Naive B cell (primary cell): ENCODE measurements at regions not wholly inside any gene's neighbourhood (a gene's known extent, or its start where the extent isn't known, plus 50 kb on each side); places are given as distances from the start of the nearest gene placed in this dataset.

Experiments
- ATAC-seq, 2 donors: fragments of 150-1000 bp; cut with Tn5 transposase; 2 replicates each; pipeline ENCODE4 v1.10.0; 2021; ENCODE audit warnings: low read depth in 2 of 2, mild to moderate bottlenecking in 2 of 2, moderate library complexity in 2 of 2
- DNase-seq: peaks from one replicate; pipeline ENCODE4 v3.0.0; 2022
- H3K27ac Mint-ChIP-seq, 6 donors: one replicate each; pipeline ENCODE4 v1.8.0; 2020 to 2022; ENCODE audit warnings: mild to moderate bottlenecking in 6 of 6, mixed read lengths in 6 of 6, moderate library complexity in 5 of 6, inconsistent platforms in 2 of 6
- H3K27me3 Mint-ChIP-seq, 3 donors: one replicate each; pipeline ENCODE4 v1.8.0; 2021 to 2022; ENCODE audit warnings: mixed read lengths in 3 of 3, mild to moderate bottlenecking in 1 of 3
- H3K36me3 Mint-ChIP-seq, 2 donors: one replicate each; pipeline ENCODE4 v1.8.0; 2020 to 2022; ENCODE audit warnings: mixed read lengths in 2 of 2, inconsistent platforms in 1 of 2, mild to moderate bottlenecking in 1 of 2
- H3K4me1 Mint-ChIP-seq, 3 donors: one replicate each; pipeline ENCODE4 v1.8.0; 2020 to 2022; ENCODE audit warnings: mixed read lengths in 3 of 3, inconsistent platforms in 1 of 3, mild to moderate bottlenecking in 1 of 3, moderate library complexity in 1 of 3
- H3K4me3 Mint-ChIP-seq, 8 donors: one replicate each; pipeline ENCODE4 v1.8.0; 2020 to 2022; ENCODE audit warnings: mild to moderate bottlenecking in 8 of 8, mixed read lengths in 8 of 8, moderate library complexity in 8 of 8, inconsistent platforms in 2 of 8
- H3K9me3 Mint-ChIP-seq, 7 donors: one replicate each; pipeline ENCODE4 v1.8.0; 2020 to 2022; ENCODE audit warnings: mixed read lengths in 7 of 7, mild to moderate bottlenecking in 5 of 7, inconsistent platforms in 2 of 7, moderate library complexity in 1 of 7

DNA sequence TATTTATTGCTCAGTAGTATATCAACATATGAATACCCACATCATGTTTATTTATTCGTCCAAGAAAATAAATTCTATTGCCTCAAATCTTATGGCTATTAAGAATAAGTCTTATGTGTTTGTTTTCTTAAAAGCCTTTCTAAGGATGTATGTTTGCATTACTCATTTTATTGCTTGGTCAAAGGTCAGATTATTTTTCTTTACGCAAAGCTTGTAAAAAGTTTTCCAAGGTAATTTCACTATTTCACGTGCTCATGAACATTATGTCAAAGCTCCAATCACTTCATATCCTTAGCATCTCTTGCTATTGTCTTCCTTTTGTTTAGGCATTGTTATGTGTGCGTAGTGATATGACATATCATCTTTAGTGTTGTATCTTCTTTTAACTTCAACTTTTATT lies 258.5 kb upstream of the FSTL5 start:
- peaks cover 0 to 7% (median 0%) of the 10 kb centered on the region in 7 donors for H3K9me3 Mint-ChIP-seq
- H3K27me3 Mint-ChIP-seq: no peaks in the 10 kb centered on the region
- H3K27ac Mint-ChIP-seq: no peak overlapping the region
- no peak for DNase-seq
- H3K36me3 Mint-ChIP-seq: no peaks in the 10 kb centered on the region
- H3K4me1 Mint-ChIP-seq: no peaks in the 10 kb centered on the region
- ATAC-seq: no peak
- no peak overlapping the region for H3K4me3 Mint-ChIP-seq

DNA sequence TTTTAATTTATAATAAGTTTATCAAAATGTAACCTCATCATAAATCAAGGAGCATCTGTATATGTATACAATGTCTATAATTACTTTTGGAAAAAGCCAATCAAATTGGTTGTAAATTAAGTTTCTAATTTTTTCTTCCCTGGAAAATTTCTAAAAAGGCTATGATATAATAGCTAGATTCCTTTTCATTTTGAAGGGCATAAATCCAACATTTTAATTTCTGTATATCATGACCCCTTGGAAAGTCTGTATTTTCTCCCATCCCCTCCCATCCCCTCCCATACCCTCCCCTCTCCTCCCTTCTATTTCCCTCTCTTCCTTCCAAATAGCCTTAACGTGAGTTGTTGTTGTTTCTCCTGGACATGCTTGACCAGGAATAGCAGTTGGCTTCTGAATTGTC lies 247.1 kb upstream of the FSTL5 start:
- Mint-ChIP-seq H3K4me3 (no peak overlapping the region), H3K9me3 (peaks cover 0 to 16% (median 4%) of the 10 kb centered on the region in 7 donors), H3K27ac (no peak overlapping the region), H3K27me3 (no peaks in the 10 kb centered on the region), H3K4me1 (no peaks in the 10 kb centered on the region), H3K36me3 (no peaks in the 10 kb centered on the region)
- DNase-seq: no peak
- ATAC-seq: no peak

DNA sequence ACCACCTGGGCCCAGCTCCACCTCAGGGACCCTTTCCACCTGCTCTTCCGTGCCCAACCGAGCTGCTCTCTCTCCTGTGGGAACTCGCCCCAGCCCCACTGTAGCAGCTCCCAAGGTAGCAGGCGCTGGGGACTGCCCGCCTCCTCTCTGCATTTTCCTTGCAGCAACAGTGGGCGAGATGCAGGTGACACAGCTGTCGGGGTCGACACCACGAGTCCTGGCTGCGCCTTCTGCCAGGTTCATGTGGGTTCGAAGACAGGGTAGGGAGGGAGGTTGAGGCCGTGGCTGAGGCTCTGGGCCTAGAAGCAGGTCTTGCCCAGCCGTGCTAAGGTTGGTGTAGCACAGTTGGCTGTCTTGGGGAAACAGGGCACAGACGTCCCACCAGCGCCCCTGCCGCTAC lies 245.2 kb upstream of the FSTL5 start:
- DNase-seq (no peak), ATAC-seq (no peak)
- Mint-ChIP-seq H3K4me3 (peak overlapping the region in 1 of 8 donors; percentile 64), H3K9me3 (peaks cover 0 to 16% (median 4%) of the 10 kb centered on the region in 7 donors), H3K27me3 (no peaks in the 10 kb centered on the region), H3K36me3 (no peaks in the 10 kb centered on the region), H3K27ac (no peak overlapping the region), H3K4me1 (no peaks in the 10 kb centered on the region)

DNA sequence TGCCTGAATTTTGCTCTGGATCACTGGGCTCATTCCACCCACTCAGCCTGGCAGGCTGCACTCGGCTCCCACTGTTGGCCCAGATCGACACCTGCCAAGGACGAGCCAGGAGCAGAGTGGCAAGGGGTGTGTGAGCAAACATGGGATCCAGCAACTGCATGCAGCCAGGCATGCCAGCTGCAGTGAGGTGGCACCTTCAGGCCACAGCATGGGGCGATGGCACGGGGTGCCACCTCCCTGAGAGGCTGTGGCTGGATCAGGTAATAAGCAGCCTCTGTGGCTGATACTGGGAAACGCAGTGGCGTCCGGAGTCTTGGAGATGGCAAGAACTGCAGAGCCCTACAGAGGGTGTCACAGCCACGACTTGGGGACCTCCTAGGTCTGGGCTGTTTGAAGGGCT lies 244.5 kb upstream of the FSTL5 start:
- Mint-ChIP-seq H3K4me1 (no peaks in the 10 kb centered on the region), H3K27me3 (no peaks in the 10 kb centered on the region), H3K9me3 (peaks cover 0 to 16% (median 4%) of the 10 kb centered on the region in 7 donors), H3K4me3 (no peak overlapping the region), H3K36me3 (no peaks in the 10 kb centered on the region), H3K27ac (no peak overlapping the region)
- ATAC-seq (no peak), DNase-seq (no peak)

DNA sequence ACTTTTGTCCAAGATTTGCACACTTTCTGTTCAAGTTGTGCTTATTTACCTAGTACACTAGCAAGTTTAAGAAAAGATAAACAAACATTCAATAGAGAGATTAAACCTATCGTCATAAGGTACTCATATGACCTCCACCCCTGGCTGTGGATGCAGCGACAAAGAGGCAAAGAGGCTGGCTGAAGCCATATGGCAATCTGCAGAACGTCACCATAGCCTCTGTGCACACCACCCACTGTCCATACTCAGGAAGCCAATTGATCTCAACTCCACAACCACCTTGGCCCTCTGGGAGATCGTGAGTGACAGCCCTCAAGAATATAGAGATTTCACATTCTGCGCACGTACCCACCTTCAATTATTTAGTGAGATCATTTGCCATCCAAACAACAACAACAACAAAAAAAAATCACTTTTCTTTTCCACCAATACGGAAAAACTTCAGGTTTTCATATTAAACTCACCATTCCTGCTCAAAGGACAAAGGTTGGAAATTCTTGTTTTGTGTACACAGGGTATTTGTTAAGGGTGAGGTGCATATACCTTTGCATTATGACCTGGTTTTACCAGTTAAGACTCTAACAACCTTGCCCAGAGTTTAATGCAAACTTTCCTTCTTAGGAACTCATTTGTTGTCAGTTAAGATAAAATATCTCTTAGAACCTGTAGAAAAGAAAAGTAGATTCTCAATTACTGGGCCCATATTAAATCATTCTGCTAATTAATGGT lies 243.0 kb upstream of the FSTL5 start:
- Mint-ChIP-seq H3K4me3 (no peak overlapping the region), H3K9me3 (peaks cover 0 to 9% (median 4%) of the 10 kb centered on the region in 7 donors), H3K4me1 (no peaks in the 10 kb centered on the region), H3K27ac (no peak overlapping the region), H3K27me3 (no peaks in the 10 kb centered on the region), H3K36me3 (no peaks in the 10 kb centered on the region)
- ATAC-seq (no peak), DNase-seq (no peak)

DNA sequence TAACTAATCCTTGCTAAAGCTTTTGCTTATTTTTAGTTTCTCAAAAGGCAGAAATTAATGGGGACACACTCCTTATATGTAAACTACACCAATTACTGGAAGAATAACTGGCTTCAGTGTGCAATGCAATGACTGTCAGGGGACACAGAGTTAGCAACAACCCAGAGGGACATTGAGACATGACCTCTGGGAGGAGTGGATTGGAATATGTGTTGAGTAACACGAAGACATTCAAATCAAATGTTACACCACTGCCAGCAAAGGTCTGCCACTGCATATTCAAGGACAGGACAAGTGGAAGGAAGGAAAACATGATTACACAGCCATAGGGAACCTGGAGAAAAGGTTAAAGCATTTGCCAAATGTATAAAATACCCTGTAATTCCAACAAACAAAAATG lies 240.1 kb upstream of the FSTL5 start:
- Mint-ChIP-seq H3K27ac (no peak overlapping the region), H3K4me1 (no peaks in the 10 kb centered on the region)
- ATAC-seq: no peak

DNA sequence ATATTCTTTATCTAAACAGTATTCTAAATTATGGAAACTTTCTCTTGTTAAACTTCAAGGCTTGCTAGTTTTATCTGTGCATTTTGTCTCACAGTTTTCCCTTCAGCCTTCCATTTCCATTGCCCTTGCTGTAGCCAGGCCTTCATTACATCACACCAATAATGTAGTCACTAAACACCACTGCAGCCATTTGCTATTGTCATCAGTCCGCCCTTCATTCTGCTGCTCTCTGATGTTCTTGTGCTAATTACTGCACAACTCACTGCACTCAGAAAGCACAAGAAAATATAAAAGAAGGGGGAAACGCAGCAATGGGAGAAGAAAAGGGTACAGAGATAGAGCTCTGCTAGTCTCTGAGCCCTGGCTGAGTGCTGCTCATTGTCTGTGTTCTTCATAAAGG lies 239.6 kb upstream of the FSTL5 start:
- no peak for DNase-seq
- Mint-ChIP-seq H3K27me3 (no peaks in the 10 kb centered on the region), H3K36me3 (no peaks in the 10 kb centered on the region), H3K9me3 (peaks cover 0 to 5% (median 0%) of the 10 kb centered on the region in 7 donors), H3K27ac (no peak overlapping the region), H3K4me1 (no peaks in the 10 kb centered on the region), H3K4me3 (no peak overlapping the region)
- no peak for ATAC-seq

More for the DNA sequence above, 240.1 kb upstream of the FSTL5 start:
- H3K9me3 Mint-ChIP-seq: peaks cover 0 to 5% (median under 1%) of the 10 kb centered on the region in 7 donors
- no peak overlapping the region for H3K4me3 Mint-ChIP-seq
- DNase-seq: no peak
- H3K36me3 Mint-ChIP-seq: no peaks in the 10 kb centered on the region
- no peaks in the 10 kb centered on the region for H3K27me3 Mint-ChIP-seq

DNA sequence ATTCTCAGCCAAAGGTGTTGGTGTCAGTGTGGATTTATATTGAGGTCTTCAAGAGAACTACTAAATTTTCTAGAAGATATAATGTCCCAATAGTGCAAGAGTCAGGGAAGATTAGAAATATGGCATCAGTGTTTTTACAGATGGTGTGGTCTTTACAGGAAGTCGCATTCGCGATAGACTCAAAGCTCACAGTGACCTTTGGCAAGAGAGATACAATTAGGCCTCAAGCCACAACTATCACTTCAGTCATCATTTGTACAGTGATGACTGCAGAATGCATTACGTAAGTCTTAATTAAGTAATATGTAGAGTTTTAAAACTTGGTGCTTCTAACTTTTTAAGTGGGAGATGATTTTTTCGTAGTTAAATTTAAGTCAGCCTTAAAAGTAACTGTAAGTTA lies 237.2 kb upstream of the FSTL5 start:
- no peak for ATAC-seq

DNA sequence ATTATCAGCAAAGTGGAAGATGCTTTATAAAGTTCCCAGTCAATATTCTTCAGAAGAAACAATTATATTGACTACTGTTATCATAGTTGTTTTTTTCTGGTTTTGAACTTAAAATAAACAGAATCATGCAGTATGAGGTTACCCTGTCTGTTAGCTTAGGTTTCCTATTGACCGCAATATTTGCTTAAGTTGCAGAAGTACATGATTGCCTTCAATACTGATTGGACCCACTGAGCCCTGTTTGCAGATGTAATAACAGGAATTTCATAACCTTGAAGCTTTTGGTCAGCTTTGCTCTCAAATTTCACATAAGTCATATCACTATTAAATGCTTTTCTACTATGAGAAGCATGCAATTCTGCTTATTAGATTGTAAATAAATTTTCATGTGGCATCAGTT lies 229.1 kb upstream of the FSTL5 start:
- no peak for DNase-seq
- ATAC-seq: no peak
- Mint-ChIP-seq H3K36me3 (no peaks in the 10 kb centered on the region), H3K4me3 (no peak overlapping the region), H3K27ac (no peak overlapping the region), H3K27me3 (no peaks in the 10 kb centered on the region), H3K4me1 (no peaks in the 10 kb centered on the region), H3K9me3 (peaks cover 0 to 5% (median 0%) of the 10 kb centered on the region in 7 donors)

More for the DNA sequence above, 237.2 kb upstream of the FSTL5 start:
- Mint-ChIP-seq H3K27ac (no peak overlapping the region), H3K4me3 (no peak overlapping the region), H3K36me3 (no peaks in the 10 kb centered on the region), H3K9me3 (peaks cover 0 to 4% (median 0%) of the 10 kb centered on the region in 7 donors), H3K27me3 (no peaks in the 10 kb centered on the region), H3K4me1 (no peaks in the 10 kb centered on the region)
- DNase-seq: no peak

DNA sequence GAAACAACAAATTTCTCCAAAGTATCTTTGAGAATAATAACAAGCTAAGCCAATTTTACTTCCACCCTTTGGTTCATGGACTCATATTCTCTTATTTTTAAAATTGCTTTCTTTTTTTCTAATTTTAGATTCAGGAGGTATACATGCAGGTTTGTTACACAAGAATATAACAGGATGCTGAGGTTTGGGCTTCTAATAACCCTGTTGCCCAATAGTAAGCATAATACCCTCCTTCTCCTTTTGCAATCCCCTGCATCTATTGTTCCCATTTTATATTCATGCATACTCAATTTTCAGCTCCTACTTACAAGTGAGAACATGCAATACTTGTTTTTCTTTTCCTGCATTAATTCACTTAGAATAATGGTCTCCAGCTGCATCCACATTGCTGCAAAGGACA lies 202.3 kb upstream of the FSTL5 start:
- Mint-ChIP-seq H3K4me3 (no peak overlapping the region), H3K9me3 (no peaks in the 10 kb centered on the region), H3K27ac (no peak overlapping the region), H3K36me3 (no peaks in the 10 kb centered on the region), H3K27me3 (no peaks in the 10 kb centered on the region), H3K4me1 (no peaks in the 10 kb centered on the region)
- ATAC-seq (no peak), DNase-seq (no peak)

DNA sequence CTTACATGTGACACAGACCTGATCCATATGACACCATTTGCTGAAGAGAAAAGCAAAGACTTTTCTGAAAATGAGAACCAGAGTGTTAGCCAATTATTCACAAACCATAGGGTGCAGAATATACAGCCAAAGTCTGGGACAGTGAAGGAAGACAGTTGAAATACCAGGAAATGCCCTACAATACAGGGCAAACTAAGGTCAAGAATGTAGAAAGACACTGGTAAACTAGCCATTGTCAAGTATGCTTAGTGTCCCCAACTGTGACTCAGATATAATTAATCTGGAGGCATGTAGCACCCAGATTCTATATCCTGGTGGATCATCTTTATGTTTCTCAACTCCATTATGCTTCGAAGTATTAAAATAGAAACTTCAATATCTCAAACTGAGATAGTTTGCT lies 200.9 kb upstream of the FSTL5 start:
- Mint-ChIP-seq H3K4me1 (no peaks in the 10 kb centered on the region), H3K27ac (no peak overlapping the region), H3K9me3 (peaks cover 0 to 5% (median 0%) of the 10 kb centered on the region in 7 donors), H3K27me3 (no peaks in the 10 kb centered on the region), H3K4me3 (no peak overlapping the region), H3K36me3 (no peaks in the 10 kb centered on the region)
- ATAC-seq (no peak), DNase-seq (no peak)

DNA sequence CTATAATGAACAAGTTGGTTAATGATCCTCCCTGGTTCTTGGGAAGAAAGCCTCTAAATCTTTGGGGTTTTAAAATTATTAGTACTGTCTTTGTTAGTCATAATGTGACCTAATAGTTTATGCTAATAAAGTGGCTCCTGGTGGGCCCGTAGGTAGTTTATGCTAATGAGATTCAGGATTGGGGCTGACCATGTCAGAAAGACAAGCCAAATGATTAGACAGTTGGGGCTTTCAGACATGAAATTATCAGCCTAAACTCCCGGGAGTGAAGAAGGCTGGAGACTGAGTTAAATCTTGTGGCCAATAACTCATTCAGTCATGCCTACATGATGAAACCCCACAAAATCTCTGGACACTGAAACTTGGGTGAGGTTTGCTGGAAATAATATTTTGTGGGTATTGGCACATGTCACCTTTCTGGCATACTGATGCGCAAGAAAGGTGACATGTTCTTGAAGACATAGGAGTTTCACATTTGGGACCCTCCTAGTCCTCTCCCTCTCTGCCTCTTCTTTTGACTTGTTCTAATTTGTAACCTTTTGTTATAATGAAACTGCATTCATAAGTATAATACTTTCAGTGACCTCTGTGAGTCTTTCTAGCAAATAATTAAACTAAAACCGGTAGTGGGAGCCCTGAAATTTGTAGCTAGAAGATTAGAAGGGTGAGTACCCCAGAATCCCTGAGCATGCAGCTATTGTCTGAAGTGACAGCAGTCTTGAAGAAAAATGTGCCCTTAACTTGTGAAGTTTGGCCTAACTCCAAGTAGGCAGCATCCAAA lies 196.8 kb upstream of the FSTL5 start:
- Mint-ChIP-seq H3K27ac (no peak overlapping the region), H3K27me3 (no peaks in the 10 kb centered on the region), H3K9me3 (peaks cover 0 to 5% (median 0%) of the 10 kb centered on the region in 7 donors), H3K4me3 (no peak overlapping the region), H3K4me1 (no peaks in the 10 kb centered on the region), H3K36me3 (no peaks in the 10 kb centered on the region)
- no peak for ATAC-seq
- DNase-seq: no peak

DNA sequence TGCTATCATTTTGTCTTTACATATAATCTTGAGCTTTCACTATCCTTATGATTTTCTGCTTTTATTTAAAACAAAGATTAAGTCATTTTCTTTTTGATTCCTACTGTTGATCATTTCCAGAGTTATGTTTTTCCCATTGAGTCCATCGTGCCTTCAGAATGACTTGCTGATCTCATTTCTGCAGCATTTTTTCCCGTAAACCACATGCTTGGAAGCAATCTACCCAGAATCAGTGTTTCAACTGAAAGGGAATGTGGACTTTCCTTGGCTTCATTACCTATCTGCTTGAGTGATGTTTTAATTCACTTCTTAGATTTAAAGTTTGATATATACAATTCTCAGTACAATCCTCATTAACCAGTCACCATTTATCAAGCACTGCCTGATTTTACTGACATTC lies 192.4 kb upstream of the FSTL5 start:
- Mint-ChIP-seq H3K4me3 (no peak overlapping the region), H3K36me3 (no peaks in the 10 kb centered on the region), H3K4me1 (no peaks in the 10 kb centered on the region), H3K27me3 (no peaks in the 10 kb centered on the region), H3K27ac (no peak overlapping the region), H3K9me3 (peaks cover 0 to 5% (median 1%) of the 10 kb centered on the region in 7 donors)
- ATAC-seq (no peak), DNase-seq (no peak)

DNA sequence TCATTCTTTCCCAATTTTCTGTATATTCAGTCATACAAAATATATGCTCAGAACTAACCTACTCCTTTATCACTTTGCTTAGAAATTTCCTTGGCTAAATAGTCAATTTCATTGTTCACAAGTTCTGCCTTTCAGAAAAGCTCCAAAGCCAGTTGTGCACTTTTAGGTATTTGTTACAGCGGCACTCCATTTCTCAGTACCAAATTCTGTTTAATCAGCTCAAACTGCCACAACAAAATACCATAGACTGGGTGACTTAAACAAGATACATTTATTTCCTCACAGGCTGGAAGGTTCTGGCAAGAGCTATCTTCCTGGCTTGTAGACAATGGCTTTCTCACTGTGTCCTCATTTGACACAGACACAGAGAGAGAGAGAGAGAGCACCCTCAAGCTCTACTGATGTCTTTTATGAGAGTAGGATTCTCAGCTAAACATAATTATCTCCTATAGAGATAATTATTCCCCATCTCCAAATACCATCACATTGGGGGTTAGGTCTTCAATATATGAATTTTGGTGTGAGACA lies 188.8 kb upstream of the FSTL5 start:
- Mint-ChIP-seq H3K27ac (no peak overlapping the region), H3K9me3 (peaks cover 0 to 7% (median 0%) of the 10 kb centered on the region in 7 donors), H3K36me3 (no peaks in the 10 kb centered on the region), H3K27me3 (no peaks in the 10 kb centered on the region), H3K4me3 (no peak overlapping the region), H3K4me1 (no peaks in the 10 kb centered on the region)
- ATAC-seq (no peak), DNase-seq (no peak)
